ENCODE measurements at regions not wholly inside any gene's neighbourhood (a gene's known extent, or its start where the extent isn't known, plus 50 kb on each side); places are given as distances from the start of the nearest gene placed in this dataset.

GRCh38 chr3:104349836-104350235 lies 1016.9 kb upstream of the ALCAM start:
- no peak for TF ChIP-seq CTCF (IDR thresholded peaks at IDR 0.05; ENCODE audit: low read depth, low read length)
- TF ChIP-seq POLR2A (IDR thresholded peaks at IDR 0.05; ENCODE audit: extremely low read depth, insufficient read length) = no peak
- no peak for TF ChIP-seq MYC (IDR thresholded peaks at IDR 0.05; ENCODE audit: low read depth, low read length)
- no peak for TF ChIP-seq MAX (IDR thresholded peaks at IDR 0.05; ENCODE audit: low read depth, low read length)

Measured in NB4 (cell line).